ENCODE measurements at regions not wholly inside any gene's neighbourhood (a gene's known extent, or its start where the extent isn't known, plus 50 kb on each side); places are given as distances from the start of the nearest gene placed in this dataset.

- no peak for DNase-seq (ENCODE audit: low spot score)
Measured at GRCh38 chr6:91141346-91141745, 554.5 kb upstream of the MAP3K7 start.

DNA sequence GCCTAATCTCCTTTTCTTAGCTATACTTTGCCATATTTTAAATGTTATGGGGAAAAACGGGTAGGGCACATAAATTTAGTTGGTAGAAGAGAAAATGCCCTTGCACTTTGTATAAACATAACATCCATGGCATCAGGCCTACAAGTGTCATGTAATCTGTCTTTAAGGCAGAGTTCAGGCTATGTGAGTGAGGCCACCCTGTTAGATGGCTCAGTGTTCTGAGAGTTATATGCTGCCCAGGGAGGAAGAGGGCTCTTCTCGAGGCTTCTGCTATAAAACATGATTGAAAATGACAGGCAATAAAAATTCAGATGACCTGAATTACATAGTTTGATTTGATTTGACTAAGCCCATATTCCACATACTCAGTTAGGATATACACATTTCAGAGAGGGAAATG is 553.6 kb upstream of the MAP3K7 start:
- no peak for DNase-seq (ENCODE audit: low spot score)

GRCh38 chr6:91137286-91137685 is 550.4 kb upstream of the MAP3K7 start:
- no peak for DNase-seq (ENCODE audit: low spot score)

DNA sequence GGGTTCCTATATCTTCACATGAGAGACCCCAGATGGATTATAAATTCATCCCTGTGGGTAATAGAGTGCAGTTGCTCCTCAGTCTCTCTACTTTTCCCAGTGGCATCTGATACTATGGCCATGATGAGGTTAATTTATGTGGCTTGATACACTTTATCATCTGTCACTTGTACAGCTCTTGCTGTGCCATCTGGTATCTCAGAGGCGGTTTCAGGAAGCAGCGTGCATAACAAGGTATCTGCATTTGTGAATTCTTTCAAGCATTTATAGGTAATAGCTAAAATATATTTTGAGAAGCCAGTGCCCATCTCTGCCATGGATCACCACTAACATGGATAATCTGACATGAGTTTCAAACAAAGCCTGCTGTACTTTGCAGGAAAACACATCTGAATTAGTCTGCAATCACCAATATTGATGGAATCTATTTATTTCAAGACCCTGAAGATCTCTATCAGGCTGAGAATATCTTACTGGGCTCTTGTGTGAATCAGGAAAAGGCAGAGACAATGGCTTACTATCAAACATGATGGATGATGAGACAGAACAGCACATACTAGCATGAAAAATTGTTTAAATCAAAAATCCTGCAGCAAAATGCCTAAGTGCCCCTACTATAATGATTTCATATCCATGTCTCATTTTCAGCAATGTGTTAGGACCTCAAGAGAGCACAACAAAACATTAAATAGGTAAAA is 548.7 kb upstream of the MAP3K7 start:
- DNase-seq (ENCODE audit: low spot score): no peak

DNA sequence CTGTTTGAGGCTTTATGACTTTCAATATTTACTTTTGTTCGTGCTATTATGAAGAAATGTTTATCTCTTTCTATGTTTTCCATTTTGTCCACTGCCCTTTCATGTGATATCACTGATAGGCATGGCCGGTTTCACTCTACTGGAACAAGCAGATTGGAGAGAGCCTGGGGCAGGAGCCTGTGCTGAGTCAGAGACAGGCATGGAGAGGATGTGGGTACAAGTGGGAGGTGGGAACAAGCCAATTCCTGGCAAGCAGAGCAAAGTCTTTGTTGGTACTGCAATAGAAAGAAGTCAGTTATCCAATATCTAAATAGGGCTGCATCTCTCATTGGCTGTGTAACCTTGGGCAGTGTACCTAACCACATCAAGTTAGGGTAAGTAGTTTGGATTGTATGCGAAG is 545.6 kb upstream of the MAP3K7 start:
- no peak for DNase-seq (ENCODE audit: low spot score)

DNA sequence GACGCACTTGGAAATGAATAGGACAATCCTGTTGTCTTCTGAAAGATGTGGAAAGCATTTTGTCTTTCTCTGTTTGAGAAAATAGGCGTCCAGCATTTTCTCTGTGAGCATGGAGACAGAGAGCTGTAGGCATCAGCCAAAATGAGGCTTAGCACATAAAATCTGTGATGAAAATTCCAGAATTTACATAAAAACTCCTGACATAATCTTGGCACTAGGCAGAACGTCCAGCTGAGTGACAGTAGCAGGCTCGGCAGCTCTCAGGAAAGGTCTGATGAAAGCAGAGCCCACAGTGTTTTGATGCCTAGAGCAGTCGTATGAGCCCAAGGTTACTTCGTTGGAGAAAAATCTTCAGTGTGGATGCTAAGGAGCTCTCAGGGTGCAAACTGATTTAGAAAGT is 543.3 kb upstream of the MAP3K7 start:
- no peak for DNase-seq (ENCODE audit: low spot score)

- no peak for DNase-seq (ENCODE audit: low spot score)
Measured at GRCh38 chr6:91127752-91128151, 540.9 kb upstream of the MAP3K7 start.

DNA sequence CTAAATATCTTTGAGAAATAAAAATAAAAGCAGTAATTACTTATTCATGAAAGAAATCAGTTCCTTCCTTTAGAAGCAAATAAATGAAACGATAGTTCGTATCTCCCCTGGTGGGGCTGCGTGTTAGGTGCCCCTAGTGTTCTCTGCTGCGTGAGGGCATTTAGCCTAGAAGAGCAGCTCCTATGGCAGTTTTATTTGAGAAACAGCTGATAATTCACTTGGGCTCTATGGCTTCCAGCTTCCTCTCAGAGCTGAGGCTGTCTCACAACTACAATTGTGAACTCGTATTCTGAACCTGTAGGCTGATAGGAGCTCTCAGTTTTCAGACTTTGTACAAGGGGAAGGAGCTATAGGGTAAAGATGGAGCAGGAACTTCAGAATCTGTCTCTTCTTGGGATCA is 540.0 kb upstream of the MAP3K7 start:
- DNase-seq (ENCODE audit: low spot score): no peak

- DNase-seq (ENCODE audit: low spot score): no peak
Measured at GRCh38 chr6:91117550-91117949, 530.7 kb upstream of the MAP3K7 start.

GRCh38 chr6:91114123-91114708 is 527.3 kb upstream of the MAP3K7 start:
- DNase-seq (ENCODE audit: low spot score): no peak

DNA sequence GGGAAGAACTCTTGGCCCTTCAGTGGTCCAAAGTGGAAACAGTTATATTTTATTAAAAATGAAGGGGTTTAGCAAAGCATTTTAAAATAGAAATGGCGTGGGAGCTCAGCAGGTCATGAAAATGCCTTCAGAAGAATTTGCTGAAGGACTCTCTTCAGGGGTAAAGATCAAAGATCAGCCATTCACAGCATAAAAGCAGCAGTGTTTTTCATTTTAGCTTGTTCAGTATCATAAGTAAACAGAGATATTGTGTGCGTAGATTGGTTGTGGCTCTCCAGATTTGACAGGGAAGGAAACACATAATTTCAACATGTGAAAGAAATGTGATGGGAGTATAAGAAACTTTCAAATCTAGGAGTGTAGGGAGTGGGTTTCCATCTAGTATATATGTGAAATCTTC is 519.2 kb upstream of the MAP3K7 start:
- no peak for DNase-seq (ENCODE audit: low spot score)

DNA sequence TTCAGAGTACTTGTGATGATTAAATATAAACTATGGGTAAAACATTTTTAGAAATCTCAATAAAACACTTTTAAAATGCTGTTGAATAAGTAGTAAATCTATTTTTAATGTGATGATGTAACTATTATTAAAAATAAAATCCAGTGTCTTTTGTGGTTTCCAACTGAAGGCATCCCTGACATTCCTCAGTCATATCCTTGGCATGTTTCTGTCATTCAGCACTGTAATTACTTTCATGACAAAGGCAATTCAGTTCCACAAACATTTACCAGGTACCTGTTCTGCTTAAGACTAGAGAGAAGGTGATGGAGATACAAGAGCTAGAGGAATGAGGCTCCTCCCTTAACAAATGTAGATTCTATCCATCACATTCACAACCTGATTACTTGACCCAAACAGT is 518.7 kb upstream of the MAP3K7 start:
- DNase-seq (ENCODE audit: low spot score): no peak

DNA sequence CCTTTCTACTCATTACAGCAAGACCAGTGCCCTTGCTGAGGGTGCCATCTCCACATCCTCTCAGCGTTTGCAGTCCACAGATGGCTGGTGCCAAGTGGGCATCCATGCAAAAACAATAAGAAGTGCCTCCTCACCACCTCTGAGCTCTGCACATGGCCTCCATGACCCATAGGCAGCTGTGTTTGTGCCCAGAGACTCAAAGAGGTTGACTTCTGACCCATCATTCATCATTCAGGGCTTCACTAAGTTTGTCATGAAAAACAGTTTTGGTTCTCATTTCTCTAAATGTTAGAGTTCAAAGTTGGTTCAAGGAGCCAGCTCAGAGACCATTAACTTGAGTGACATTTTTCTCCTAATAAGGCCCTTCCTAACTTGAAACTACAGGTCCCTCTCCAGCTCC is 512.6 kb upstream of the MAP3K7 start:
- DNase-seq (ENCODE audit: low spot score): no peak

GRCh38 chr6:91098006-91098405 is 511.1 kb upstream of the MAP3K7 start:
- DNase-seq (ENCODE audit: low spot score): no peak

DNA sequence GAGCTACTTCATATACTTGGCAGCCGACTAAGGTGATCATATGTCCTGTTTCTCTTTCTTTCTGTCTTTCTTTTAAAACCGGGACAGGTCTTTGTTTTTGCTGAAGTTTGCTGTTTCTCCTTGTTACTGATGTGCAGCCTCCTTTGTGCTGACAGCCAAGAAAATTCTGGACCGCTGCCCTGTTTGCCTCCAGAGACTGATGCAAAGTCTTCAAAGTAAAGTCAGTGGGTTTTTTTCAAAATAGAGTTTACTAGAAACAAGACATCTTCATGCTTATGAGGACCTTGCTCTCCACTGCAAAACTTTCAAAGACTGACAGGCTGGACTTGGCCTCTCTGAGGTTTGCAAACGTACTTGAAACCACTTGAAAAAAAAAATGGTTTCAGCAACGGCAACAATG is 510.5 kb upstream of the MAP3K7 start:
- DNase-seq (ENCODE audit: low spot score): peak; percentile 63

DNA sequence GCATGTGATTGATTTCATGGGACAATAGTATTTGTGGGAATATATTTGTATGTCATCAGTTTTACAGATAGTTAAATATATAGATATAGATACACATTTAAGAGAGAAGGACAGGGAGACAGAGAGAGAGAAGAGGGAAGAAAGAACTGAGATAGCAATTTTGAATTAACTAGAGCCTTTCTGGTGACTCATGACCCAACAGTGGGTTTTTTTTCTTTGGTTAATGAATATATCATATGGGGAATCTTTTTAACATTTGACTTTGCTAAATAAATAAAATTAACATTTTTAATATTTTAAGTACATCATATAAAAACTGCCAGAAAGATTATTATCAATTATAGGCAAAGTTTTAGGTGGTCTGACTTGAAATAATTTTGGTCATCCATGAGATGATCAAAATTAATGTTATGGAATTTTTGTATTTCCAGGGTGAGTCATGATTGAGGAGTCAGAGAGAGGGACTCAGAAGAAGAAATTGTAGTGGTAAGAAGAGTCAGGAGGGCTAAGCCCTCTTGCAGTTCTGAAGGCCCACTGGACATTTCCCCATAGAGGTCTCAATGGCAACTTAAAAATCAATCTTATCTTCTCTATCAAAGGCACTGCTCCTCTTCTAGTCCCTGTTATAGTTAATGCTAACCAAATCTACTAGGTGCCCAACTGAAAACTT is 508.1 kb upstream of the MAP3K7 start:
- no peak for DNase-seq (ENCODE audit: low spot score)

GRCh38 chr6:91094341-91094740 is 507.5 kb upstream of the MAP3K7 start:
- no peak for DNase-seq (ENCODE audit: low spot score)

GRCh38 chr6:91088976-91089375 is 502.1 kb upstream of the MAP3K7 start:
- no peak for DNase-seq (ENCODE audit: low spot score)

DNA sequence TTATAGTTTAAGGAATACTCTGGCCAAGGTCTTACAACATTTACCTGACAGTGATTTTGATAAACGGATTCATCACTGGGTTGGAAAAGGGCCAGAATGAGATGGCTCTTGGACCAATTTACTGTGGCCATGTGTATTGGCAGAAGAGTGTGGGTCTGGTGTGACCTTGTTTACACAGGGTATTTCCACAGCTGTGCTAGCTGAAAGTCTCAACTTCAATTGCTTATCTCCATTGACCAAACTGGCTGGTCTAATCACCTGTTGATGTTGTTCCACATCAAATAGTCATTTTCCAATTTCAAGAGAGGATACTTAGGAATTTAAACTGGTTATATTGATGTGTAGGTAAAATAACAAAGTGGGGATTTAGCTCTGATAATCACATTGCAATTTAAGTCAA is 501.6 kb upstream of the MAP3K7 start:
- no peak for DNase-seq (ENCODE audit: low spot score)

GRCh38 chr6:91087908-91088307 is 501.0 kb upstream of the MAP3K7 start:
- DNase-seq (ENCODE audit: low spot score): no peak

DNA sequence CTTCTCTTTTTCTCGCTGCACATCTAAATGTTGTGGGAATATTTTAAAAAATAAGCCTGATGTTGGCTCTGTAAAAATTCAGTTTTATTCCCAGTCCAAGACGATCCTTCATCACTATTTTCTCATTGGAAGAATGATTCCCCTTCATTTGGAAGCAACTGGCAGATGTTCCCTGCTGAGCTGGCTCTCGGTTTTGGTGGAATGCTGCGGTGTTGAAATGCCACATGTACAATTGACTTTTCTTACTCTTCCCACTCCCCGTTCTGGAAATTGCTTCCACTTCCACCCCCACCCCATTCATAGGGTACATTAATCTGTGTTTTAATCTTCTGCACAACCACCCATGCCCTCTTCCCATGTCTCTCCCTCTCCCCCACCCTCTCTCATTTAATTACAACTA is 496.3 kb upstream of the MAP3K7 start:
- no peak for DNase-seq (ENCODE audit: low spot score)

DNA sequence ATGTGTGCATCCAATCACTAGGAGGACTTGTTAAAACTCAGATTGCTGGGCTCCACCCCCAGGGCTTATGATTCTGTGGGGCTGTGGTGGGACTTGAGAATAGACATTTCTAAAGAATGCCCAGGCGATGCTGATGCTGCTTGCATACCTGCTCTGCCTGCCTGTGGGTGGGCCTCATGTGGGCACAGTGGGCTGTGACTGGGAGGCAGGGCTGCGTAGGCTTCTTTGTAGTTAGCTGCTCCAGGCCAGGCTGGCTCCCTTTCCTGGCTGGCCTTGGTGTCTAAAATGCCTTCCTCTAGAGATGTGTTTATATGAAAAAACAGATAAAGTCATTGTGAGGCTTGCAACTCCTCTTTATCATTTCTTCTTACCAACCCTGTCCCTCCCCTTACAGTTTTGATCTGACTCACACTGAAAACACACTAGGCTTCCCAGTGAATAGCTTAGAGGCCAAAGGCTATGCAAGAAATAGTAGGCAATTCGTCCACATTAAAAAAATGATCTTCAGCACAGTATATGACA is 495.5 kb upstream of the MAP3K7 start:
- DNase-seq (ENCODE audit: low spot score): peak; percentile 44

DNA sequence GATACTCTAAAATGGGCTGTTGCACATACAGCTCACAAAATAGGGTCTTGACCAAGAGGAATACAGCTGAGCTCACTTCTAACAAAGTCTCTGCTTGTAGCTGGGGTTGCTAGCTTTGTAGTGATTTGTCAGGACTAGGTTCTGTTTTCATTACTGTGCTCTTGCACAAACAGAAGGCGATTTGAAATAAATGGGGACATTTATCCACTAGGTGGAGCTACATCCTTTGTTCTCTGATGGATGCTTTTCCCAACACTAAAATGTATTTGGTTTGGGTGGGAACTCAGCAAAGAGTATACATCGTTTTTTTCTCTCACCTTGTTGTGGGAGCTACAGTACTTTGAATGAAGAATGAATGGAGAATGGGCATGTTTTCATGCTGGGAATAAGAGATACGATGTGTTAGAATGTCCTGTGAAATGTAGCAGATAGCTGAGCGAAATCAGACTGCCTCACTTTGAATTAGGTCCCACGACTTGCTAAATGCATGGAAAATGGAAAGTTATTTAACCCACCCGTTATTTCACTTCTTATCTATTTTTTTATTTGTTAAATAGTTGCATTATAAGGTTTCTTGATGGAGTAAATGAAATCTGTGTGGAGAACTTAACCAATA is 494.7 kb upstream of the MAP3K7 start:
- DNase-seq (ENCODE audit: low spot score): peak; percentile 86
